NCI-H2196 treated with DMSO at 0.1 percent for 48 hours (cell line): ENCODE measurements at regions not wholly inside any gene's neighbourhood (a gene's known extent, or its start where the extent isn't known, plus 50 kb on each side); places are given as distances from the start of the nearest gene placed in this dataset.

Experiments
- DNase-seq: peaks from one replicate; lab custom pipeline; 2025; ENCODE audit not compliant: unreplicated experiment; lab: John Stamatoyannopoulos, UW

DNA sequence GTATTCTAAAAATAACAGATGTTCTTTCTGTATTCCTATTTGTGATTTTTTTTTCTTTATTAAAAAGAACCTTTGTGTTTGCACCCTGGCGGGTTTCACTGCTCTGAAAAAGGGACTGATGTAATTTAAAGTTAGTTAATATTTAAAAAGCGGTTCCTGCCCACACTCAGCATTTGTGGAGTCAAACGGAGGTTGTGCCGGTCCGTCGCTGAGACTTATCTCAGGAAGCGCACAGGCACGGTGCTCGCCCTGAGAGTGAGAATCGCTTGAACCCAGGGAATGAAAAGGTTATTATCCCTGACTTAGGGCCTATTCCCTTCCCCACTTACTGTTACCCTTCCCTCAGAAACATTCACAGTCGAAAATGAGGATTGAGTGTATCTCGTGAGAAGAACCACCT lies 366.7 kb downstream of the THBS2 start:
- DNase-seq, result no peak

DNA sequence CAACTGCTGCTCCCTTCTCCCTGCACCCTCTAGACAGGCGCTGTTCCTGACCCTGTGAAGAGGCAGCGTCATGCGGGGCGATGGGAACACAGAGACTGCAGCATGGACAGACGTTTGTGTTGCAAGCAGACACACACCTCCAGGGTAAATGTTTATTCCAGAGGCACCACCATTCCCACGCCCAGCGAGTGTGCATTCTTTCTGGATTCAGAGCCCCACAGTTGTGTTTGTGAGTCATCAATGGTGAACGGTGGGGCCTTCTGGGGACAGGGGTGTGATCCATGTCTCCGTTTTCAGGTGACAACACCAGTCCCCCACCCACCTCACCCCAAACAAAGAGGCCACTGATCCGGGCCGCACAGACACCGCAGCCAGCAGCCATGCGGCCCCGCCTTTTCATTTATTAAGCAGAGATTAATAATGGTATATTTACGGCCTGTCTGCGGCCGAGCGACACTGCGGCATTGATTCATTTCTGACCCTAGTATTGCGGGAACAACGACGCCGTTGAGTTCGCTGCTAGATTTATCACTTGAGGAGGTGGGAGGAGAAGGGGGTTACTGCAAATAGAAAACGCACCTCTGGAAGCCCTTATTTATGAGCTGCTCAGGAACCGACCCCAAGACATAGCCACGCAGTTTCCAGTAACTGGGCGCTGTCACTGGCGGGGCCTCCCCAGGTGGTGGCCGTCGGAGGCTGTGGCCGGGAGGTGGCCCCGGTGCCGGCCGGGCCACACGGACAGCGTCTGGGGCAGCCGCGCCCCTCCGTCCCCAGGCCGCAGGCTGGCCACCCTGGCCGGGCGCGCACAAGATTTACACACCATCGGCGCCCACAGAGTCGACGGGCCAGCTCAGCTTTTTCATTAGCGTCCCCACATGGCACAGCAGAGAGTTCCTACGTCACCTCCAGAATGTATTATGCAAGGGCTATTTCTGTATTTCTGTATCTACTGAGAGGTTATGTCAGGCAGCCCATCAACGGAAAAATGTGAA lies 367.6 kb downstream of the THBS2 start:
- DNase-seq, result no peak

DNA sequence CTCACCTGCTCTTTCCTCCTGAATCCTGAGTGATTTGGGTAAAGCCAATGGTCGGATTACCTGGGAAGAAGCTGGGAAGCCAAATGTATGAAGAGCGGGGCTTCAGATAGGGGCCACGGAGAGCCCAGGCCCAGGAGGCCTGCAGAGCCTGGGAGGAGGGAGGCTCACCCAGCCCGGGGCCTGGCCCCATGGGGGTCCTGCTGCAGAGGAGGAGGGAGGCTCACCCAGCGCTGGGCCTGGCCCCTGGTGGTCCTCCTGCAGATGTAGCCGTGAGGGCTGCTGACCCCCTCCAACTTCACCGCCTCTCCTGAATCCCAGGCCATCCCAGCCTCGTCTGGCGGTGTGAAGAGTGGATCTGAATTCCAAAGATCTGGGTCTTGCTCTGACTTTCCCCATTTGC lies 368.4 kb downstream of the THBS2 start:
- DNase-seq, result no peak

DNA sequence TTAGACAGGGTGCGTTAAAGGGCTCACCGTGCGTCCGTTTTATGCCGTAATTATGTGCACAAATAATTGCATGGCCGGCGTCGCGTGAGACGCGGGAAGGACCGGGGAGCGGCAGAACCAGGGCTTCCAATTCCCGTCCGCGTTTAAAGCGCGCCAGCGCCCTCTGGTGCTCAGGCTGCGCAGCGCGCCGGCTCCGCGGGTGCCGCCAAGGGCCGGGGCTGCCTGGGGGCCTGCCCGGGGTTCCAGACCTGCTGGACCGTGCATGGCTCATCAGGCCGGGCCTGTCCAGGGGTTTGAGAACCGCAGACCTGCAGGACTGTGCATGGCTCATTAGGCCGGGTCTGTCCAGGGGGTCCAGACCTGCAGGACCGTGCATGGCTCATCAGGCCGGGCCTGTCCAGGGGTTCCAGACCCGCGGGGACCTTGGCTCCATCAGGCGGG lies 369.0 kb downstream of the THBS2 start:
- peak; percentile 22 for DNase-seq

DNA sequence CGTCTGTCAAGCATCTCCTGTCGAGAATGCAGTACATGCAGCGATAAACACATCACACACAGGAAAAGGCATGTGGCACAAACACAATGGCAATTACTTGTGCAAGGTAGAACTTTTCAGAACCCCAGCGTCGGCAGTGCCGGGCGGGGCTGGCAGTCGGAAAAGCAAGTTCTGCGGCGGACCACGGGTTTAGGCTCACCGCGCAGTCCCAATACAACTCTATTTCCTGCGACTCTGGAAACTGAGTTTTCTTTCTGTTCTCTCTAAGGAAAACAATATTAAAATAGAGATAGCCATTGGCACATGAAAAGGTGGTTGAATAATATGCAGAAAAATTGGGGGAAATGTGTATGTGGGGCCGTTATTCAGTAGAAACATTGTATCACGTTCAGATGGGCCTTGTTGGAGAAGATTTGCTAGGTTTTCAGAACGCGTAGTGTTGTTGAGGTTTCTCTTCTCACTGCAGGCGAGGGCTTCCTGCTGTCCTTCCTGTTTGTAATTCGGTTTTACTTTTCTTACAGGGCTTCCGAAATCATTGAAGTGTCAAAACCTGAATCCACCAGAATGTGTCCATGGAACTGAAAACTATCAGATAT lies 369.5 kb downstream of the THBS2 start:
- DNase-seq, result no peak

DNA sequence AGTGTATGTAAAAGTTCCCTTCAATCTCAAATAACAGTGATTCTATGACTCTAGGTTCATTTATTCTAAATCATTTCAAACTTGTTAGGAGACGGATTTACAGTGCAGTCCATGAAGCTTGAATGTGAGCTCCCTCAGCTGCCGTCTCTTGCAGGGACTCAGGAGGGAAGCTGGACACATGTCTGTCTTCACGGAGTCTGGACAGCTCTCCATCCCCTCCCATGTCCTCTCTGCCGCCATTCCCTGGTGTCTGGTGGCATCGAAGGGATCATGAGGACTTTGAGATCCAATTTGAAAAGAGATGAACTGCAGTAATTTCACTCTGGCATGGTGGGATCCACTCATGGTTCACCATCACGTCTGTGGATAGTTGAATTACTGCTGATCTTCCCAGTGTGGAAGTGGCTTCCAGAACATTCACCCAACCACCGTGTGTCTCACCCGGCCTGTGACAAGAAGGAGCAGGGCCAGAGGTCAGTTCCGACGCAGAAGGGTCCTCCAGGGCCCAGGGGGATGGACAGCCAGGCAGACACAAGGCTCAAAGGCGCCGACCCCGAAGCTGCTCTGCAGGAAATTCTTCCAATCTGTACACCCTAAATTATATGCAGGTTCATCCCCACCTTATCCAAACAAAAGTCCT lies 370.1 kb downstream of the THBS2 start:
- DNase-seq, result no peak

DNA sequence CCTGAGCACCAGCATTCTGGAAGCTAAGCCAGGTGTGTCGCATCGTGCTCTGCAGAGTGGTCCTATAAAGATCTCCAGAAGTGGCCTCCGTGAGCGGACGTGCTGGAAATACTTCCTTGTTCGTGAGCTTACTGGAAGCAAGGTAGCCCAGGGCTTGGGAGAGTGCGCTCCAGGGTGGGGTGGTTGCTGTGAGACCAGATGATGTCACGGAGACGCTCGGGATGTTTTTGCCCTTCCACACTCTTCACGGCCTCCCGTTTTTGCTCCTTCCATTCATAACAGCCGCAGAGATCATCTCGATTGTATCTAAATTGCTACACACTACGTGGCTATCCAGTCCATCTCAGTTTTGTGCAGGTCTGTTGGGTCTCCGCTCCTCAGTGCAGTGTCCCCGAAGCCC lies 373.4 kb downstream of the THBS2 start:
- no peak for DNase-seq

DNA sequence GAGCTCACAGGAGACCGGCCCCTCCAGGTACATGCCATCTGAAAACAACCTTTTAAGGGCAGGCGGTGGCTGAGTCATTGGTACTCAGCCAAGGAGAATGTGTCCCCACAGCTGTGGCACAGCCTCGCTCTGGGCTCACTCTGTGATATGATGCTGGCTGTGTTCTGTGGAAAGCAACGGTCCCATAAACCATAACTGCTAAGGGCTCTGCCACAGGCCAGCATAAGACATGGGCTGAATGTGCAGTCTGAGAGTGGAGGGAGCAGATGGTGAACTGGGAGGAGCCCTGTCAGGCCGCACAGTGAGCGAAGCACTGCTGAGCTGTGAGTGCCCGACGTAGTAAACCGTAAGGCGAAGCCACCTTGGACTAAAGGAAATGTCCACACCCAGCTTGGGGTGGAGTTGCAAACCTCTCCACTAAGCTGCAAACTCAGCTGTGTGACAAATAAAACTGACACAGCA lies 375.8 kb downstream of the THBS2 start:
- DNase-seq, result peak; percentile 16

DNA sequence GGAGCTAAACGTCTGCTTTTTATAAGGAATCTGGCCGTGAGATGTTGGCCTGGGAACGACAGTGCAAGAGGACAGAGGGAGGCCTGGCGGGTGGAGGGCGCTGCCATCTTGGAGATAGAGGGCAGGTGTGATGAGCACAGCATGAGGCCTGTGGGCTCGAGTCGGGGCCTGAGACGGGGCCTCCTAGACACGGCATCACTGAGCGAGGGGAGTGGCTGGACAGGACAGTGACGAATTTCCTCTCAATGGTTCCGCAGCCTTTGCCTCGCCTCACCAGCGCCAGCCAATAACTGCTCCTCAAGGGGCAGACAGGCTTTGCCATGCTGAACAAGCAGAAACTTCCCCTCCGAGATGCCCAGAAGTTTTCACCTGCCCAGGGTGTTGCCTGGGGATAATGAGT lies 376.7 kb downstream of the THBS2 start:
- no peak for DNase-seq

DNA sequence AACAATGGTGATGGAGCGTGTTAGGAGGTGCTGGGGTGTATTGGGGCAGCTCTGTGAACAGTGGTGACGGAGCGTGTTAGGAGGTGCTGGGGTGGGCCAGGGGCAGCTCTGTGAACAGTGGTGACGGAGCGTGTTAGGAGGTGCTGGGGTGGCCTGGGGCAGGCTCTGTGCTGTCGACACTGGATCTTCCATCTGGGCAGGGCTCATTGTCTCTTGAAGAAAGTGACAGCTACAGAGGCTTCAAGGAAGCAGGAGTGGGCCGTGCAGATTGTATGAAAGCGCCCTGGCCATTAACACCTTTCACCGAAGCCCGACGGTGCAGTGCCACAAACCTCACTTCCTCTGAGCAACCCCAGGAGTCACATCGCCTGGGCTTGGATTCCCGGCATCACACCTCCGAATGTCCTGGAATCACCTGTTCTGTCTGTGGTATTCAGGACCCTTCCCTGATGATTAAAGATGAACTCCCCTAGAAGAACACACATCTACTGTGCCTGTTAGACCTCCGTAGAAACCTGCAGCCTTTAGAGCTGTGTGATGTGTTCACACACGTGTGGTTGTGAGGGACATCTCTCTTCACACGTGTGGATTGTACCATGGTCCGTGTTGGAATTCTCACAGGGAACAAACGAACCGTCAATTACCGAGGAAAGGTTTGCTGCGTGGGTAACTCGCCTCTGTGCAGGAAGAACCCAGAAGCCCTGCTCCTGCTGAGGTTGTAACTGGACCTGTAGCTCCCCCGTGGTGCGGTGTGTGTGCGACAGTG lies 377.7 kb downstream of the THBS2 start:
- no peak for DNase-seq

DNA sequence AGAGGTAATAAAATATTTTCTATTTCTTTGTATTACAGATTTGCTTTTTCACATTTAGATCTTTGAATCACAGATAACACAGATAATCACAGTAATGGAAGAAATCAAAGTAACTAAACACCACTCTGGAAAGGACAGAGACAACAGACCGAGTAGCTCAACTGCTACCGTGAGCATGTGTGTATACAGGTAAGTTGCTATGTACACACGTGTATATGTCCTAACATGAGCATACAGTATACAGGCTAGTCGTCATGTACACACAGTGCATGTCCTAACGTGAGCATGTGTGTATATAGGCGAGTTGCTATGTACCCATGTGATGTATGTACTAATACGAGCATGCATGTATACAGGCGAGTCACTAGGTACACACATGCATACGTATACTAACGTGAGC lies 379.0 kb downstream of the THBS2 start:
- no peak for DNase-seq

DNA sequence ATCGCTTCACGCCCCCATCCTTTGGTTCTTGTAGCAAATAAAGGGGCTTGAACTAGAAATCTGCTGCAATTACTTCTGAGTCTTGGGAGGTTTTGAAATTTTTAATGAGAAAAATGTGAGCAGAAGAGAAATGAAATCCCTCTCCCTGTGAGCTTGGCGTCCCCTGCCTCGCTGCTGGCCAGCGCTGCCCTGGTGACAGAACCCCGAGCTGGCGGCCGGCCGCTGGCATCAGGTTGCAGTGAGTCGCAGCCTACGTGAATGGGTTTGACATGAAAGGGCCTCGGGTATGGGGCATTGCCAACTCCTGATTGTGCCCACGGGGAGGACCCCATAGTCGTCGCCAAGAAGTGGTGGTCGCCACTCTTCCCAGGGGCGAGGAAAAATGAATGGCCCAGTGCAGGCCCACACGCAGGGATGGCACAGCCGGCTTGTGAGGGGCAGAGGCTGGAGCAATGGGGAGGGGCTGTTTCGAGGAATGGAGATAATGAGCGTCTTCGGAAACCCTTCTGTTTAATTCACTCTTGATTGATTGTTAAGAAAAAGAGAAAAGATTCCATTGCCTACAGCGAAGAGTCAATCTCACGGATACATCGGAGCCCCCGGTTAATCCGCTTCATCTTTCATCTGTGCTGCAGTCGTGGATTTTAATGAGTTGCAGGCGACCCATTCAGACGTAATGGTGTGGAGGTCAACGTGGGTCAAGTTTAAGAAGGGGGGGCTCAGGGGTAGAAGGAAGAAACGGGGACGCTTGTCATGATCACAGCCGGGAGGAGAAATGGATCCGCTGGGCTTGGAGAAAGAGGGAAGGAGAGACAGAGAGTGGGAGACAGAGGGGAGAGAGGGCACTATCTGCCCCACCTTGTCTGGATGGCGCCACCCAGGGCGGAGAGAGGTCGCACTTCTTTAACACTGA lies 380.1 kb downstream of the THBS2 start:
- no peak for DNase-seq

DNA sequence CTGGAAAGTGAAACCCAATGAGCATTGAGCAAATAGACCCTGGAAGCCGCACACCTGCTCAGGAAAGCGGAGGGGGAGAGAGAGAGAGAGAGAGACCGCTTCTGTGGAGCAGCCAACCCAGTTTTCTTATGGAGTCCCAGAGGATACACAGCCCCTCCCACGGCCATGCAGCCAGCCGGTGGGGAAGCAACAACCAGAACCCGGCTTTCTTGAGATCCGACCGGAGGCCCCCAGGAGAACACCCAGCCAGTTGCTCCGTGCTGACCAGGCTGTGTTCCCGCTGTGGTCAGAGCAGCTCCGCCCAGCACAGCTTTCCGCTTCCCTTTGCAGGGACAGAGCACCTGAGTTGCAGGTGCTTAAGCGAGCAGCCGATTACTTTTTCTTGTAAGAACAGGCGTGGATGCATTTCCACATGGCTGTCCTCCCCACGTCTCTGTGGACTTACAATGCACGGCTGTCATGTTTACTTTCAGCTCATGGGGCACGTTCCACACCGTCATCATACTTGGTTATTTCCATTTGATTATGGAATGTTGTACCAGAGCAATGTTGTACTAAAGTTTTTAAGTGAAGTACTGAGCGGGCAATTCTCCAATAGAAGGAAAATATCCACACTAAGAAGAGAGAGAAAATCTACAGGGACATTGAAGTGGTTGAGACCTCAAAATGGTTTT lies 381.9 kb downstream of the THBS2 start:
- DNase-seq, result no peak

DNA sequence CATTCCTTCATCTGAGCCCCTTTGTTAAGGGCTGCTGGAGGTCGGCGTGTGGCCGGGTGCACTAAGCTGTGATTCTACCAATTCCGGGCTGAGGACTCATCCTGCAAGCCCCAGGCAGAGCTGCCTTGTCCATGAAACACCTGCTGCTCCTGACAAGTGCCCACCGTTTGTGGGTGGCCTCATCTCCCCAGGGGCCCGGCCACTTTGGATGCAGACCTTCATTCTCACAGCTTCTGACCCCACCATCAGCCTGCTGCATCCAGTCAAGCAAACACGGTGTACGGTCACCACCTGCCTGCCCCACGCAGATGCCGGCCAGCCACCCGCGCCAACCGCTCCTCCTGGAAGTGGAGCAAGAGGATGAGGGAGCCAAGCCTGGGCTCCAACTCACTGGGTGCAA lies 382.7 kb downstream of the THBS2 start:
- DNase-seq, result no peak

DNA sequence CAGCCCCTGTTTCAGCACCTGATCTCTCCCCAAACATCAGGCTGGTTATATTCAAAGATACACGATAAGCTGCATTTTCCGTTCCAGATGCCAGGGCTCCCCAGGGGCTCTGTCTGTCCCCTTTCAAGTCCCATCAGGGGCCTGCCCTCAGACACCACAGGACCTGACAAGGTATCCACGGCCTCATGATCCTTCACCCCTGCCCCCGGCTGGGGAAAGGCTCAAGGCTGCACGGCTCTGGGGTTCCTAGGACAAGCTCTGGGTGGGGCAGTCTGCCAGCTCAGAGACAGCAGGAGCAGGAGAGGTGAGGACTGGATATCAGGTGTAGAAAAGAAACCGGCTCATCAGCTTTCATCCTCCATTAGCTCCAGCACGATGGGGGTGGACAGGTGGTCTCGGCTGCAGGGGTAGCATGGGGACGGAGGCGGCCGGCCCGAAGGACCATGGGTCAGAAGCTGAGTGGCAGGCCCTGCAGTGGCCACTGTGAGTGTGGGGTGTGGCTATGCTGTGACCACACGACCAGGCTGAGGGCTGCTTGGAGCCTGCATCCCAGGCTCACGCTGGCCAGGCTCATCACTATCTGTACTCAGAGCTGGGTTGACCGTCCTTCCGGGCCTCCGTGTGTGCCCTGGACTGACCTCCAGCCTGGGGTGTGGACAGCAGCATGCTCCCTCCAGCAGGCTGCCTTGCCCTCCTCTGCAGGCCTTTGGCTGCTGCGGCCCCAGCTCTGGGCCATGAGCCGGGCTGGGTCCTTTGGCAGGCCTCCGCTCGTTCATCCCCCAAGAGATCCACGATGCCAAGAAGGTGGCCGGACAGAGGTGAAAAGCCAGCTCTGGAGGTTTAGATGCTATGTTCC lies 386.2 kb downstream of the THBS2 start:
- DNase-seq, result no peak

DNA sequence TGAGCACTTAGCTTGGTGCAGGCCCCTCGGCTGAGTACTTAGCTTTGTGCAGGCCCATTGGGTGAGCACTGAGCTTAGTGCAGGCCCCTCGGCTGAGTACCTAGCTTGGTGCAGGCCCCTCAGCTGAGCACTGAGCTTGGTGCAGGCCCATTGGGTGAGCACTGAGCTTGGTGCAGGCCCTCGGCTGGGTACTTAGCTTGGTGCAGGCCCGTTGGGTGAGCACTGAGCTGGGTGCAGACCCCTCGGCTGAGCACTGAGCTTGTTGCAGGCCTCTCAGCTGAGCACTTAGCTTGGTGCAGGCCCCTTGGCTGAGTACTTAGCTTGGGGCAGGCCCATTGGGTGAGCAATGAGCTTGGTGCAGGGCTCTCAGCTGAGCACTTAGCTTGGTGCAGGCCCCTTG lies 387.1 kb downstream of the THBS2 start:
- DNase-seq, result no peak

DNA sequence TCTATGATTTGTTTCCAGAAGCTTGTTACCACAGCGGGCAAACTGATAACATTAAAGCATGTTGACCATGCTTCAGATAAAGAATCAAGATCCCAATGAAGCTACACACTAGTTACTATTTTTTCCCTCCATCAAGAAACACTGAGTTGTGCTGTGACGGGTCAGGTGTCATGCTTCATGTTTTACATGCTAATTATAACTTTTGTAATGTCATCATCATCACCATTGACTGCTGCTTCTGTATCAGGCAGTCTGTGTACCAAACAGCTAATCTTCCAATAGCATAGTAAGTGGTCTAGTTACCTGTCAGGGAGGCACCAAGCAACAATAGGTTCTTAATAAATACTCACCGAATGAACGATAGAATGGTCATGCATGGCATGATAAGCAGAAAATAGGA lies 388.1 kb downstream of the THBS2 start:
- no peak for DNase-seq
